HG02763 (cell line): ENCODE measurements at regions not wholly inside any gene's neighbourhood (a gene's known extent, or its start where the extent isn't known, plus 50 kb on each side); places are given as distances from the start of the nearest gene placed in this dataset.

Experiments
- ATAC-seq: cut with Tn5 transposase; IDR thresholded peaks from one replicate; pipeline ENCODE4 v1.9.1; 2021; ENCODE audit warnings: mild to moderate bottlenecking, moderate library complexity; ENCODE audit not compliant: unreplicated experiment

- no peak for ATAC-seq
Observed at GRCh38 chr14:84403585-84403984, 1126.4 kb upstream of the FLRT2 start.

- no peak for ATAC-seq
Observed at GRCh38 chr14:84404246-84404645, 1125.7 kb upstream of the FLRT2 start.

- ATAC-seq, result no peak
Observed at GRCh38 chr14:84409435-84409834, 1120.5 kb upstream of the FLRT2 start.

- ATAC-seq, result no peak
Observed at GRCh38 chr14:84410344-84410743, 1119.6 kb upstream of the FLRT2 start.

GRCh38 chr14:84420221-84420620 is 1109.7 kb upstream of the FLRT2 start:
- no peak for ATAC-seq

GRCh38 chr14:84421621-84422020 is 1108.3 kb upstream of the FLRT2 start:
- ATAC-seq, result no peak

GRCh38 chr14:84425968-84426367 is 1104.0 kb upstream of the FLRT2 start:
- no peak for ATAC-seq

GRCh38 chr14:84432676-84433075 is 1097.3 kb upstream of the FLRT2 start:
- ATAC-seq, result no peak

GRCh38 chr14:84433961-84434360 is 1096.0 kb upstream of the FLRT2 start:
- no peak for ATAC-seq

GRCh38 chr14:84435820-84436324 is 1094.1 kb upstream of the FLRT2 start:
- ATAC-seq, result no peak

- ATAC-seq, result no peak
Observed at GRCh38 chr14:84436528-84436927, 1093.4 kb upstream of the FLRT2 start.

- ATAC-seq, result no peak
Observed at GRCh38 chr14:84442521-84442920, 1087.4 kb upstream of the FLRT2 start.

- ATAC-seq, result no peak
Observed at GRCh38 chr14:84445486-84445885, 1084.5 kb upstream of the FLRT2 start.

- ATAC-seq, result no peak
Observed at GRCh38 chr14:84446250-84446649, 1083.7 kb upstream of the FLRT2 start.

- ATAC-seq, result no peak
Observed at GRCh38 chr14:84453307-84453950, 1076.5 kb upstream of the FLRT2 start.

GRCh38 chr14:84454114-84454513 is 1075.8 kb upstream of the FLRT2 start:
- no peak for ATAC-seq

GRCh38 chr14:84456946-84457345 is 1073.0 kb upstream of the FLRT2 start:
- ATAC-seq, result no peak

GRCh38 chr14:84458881-84459280 is 1071.1 kb upstream of the FLRT2 start:
- no peak for ATAC-seq

GRCh38 chr14:84465880-84466279 is 1064.1 kb upstream of the FLRT2 start:
- ATAC-seq, result no peak

GRCh38 chr14:84468153-84468552 is 1061.8 kb upstream of the FLRT2 start:
- no peak for ATAC-seq

- no peak for ATAC-seq
Observed at GRCh38 chr14:84477996-84478395, 1051.9 kb upstream of the FLRT2 start.

- no peak for ATAC-seq
Observed at GRCh38 chr14:84482256-84483071, 1047.5 kb upstream of the FLRT2 start.
